ENCODE measurements at regions not wholly inside any gene's neighbourhood (a gene's known extent, or its start where the extent isn't known, plus 50 kb on each side); places are given as distances from the start of the nearest gene placed in this dataset.

- TF ChIP-seq CTCF (conservative IDR thresholded peaks at IDR 0.05): no peak
- TF ChIP-seq ZFX (IDR thresholded peaks at IDR 0.05): no peak
Measured at GRCh38 chr12:58169826-58170225, 228.5 kb downstream of the ATP23 start.

Measured in C4-2B (cell line).